Right ventricle myocardium superior (tissue), 1 donor: ENCODE measurements at regions not wholly inside any gene's neighbourhood (a gene's known extent, or its start where the extent isn't known, plus 50 kb on each side); places are given as distances from the start of the nearest gene placed in this dataset.

Experiments used
- ATAC-seq: fragments of 200-7000 bp; cut with Tn5 transposase; one replicate; pipeline ENCODE4 v1.9.1; 2020; ENCODE audit warnings: mild to moderate bottlenecking; ENCODE audit not compliant: poor library complexity
- DNase-seq: peaks from one replicate; pipeline ENCODE4 v3.0.0-alpha.2; 2020
- intact Hi-C: fragments of 100-400 bp; cut with DNase I; formaldehyde crosslinking; loops from one replicate; pipeline ENCODE4 v1.11.2; 2022
- donor health status: DM: no; HTN: yes; CAD: no; lungs with severe emphysema.

DNA sequence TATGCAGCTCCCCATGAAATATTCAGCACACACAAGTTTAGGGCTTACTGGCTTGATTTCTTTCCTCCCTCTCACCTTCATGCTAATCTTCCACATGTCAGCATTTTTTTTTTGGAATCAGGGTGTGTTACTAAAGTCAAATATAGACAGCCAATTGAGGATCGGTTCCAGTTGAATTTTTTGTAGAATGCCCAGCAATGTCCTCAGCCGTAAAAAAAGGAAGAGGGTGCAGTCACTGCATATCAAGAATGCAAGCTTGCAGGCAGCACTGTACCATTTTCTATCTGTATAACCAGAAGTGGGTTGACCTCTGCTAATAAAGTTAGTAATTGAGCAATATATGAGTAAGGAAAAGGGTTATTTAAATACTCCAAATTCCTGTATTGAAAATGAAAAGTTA is 51.4 kb upstream of the CHMP2B start:
- no peak for ATAC-seq
- intact Hi-C loops, result no loop called here
- no peak for DNase-seq

DNA sequence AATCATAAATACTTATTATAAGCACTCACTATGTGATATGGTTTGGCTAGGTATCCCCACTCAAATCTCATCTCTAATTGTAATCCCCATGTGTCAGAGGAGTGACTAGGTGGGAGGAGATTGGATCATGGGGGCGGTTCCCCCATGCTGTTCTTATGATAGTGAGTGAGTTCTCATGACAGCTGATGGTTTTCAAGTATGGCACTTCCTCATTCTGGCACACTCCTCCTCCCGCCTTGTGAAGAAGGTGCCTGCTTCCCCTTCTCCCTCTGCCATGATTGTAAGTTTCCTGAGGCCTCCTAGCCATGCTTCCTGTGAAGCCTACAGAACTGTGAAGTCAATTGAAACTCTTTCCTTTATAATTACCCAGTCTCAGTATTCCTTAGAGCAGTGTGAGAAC is 53.3 kb upstream of the CHMP2B start:
- intact Hi-C loops, result no loop called here

DNA sequence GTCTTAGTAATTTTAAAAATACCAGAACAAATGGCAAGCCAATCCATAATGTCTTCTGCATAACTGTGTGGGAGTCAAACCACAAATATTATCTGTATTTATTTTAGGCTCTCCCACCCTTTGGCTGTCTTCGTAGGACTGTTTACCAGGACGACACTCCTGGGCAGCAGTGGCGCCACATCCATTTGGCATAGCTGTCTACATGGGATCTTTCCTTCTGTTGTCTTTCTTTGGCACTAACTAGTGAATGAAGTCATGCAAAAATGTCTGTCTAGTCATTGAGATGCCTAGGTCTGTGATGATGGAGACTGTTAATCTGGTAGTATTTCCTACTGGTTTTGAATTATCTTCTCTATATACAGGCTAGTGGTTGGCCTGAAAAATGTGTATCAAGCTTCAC is 54.0 kb upstream of the CHMP2B start:
- intact Hi-C loops, result no loop called here
- ATAC-seq (no peak), DNase-seq (no peak)

More for the DNA sequence above, 53.3 kb upstream of the CHMP2B start:
- ATAC-seq (no peak), DNase-seq (no peak)

DNA sequence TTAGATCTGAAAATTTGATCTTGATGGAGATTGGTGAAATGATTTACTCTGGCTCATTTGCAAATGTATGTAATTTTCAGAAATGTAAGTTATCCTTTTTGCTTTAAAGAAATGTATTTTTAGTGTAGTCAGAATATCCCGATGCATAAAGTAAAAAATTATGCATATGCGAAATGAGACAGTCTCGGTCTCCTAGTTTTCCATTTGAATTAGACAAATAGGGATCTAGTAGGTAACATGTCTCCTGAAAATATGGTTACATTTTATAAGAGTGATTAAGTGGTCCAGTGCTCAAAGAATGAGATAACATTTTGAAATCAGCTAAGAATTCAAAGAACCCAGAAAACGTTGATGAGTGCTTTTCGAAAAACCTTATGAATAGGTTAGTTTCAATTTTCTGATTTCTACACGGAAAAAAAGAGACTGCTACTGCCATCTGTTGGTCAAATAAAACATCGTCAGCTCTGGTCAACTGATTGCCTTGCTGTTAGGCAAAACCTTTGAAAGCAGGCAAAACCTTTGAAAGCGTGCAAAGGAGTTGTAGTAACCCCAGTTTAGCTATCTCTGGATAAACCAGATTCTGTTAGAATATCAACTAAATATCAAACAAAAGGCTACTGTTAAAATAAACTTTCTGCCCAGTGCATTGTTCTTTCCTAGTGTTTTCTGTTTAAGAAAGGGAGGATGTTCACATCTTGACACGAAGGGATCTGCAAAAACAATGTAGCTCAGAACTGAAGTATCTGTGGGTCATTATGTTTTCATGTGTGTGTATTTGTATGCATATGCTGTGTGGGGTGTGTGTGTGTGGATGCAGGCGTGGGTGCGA is 59.3 kb upstream of the CHMP2B start:
- intact Hi-C loops, result loop anchor here (5.0 kb wide), 1 partner anchor 396 kb away; no protein-coding TSS in a partner anchor
- DNase-seq (no peak), ATAC-seq (no peak)

DNA sequence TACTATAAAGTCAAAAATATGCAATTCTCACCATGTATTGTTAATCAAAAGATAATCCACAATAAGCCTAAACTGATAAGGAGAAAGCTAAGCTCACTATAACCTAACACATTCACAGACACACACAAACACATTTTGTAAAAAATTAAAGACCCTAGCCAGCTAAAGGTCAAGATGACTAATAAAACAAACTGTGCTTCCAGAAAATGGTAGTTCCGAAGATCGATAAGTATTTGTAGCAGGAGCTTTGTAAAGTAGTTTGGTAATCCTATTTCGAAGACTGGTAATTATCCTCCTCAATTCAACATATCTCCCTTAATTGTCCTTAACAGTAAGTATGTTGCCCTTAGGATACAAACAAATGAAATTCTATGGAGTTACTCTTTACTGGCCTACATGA is 62.9 kb upstream of the CHMP2B start:
- intact Hi-C loops, result no loop called here
- no peak for DNase-seq
- ATAC-seq, result no peak

DNA sequence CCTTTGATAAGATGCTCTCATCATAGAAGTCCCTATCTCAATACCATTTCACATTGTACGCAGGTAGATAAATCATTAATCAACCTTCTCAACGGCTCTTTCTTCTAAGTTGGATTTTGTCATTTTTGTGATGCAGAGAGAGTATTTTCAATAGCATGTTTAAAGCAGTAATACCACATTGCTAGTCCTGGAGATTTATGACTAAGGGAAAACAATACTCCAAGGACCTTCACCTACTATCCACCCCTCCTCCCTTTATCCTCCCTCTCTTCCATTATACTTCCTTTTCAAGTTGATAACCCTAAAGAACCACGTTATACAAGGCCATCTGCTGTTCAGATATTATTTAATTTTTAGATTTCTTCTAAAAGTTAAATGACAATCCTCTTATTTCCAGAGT is 65.3 kb upstream of the CHMP2B start:
- intact Hi-C loops, result no loop called here
- DNase-seq, result no peak
- ATAC-seq, result no peak

DNA sequence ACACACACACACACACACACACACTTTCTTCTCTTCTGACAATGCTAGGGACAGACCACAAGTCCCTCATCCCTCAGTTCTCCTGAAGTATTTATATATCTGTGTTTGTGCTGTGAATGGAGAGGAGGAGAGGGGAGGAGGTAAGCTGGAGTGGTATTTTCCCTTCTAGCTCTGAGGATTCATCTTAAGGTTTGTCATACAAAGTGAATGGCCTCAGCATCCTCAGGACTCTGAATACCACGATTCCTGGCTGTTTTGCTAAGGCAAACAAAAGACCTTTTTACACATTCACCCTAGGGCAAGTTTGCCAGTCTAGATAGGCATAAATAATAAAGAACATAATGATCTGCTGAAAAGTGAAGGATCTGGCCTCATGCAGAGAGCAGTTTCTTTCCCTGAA is 65.7 kb upstream of the CHMP2B start:
- ATAC-seq (no peak), DNase-seq (no peak)
- intact Hi-C loops, result no loop called here

DNA sequence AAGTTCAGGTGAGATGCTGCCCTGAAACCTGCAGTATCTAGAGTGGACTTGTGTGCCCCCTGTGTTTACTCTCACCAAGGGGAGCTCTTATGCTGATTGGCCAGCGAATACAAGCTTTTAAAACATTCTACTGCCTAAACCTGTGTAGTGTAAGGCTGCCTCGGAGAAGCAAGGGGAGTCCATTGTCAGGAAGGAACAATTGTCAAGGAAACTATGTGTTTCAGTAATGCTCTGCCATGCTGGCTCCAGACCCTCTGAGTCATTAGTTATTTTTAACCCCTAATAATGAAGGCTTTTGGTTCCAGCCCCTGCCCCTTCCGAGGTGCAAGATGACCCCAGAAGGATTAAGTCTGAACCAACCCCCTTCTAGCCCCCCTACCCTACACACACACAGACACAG is 66.1 kb upstream of the CHMP2B start:
- DNase-seq (no peak), ATAC-seq (no peak)
- intact Hi-C loops, result no loop called here

DNA sequence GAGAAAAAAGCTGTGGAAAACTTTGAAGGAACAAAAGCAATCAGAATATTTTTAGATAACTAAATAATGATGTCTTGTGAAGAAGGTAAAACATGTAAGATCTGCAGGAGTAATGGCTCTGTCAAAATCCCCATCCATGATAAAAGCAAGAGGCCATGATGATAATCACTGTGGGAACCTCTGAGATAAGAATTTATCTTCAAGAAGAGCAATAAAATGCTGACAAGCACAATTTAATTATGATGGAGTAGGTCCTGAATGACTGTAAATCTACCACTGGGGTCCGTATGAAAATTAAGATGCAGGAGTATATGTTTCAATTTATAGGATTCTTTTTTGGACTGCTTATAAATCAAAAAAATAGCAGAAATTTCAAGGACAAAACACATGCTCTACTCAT is 68.3 kb upstream of the CHMP2B start:
- intact Hi-C loops, result no loop called here
- ATAC-seq, result no peak

DNA sequence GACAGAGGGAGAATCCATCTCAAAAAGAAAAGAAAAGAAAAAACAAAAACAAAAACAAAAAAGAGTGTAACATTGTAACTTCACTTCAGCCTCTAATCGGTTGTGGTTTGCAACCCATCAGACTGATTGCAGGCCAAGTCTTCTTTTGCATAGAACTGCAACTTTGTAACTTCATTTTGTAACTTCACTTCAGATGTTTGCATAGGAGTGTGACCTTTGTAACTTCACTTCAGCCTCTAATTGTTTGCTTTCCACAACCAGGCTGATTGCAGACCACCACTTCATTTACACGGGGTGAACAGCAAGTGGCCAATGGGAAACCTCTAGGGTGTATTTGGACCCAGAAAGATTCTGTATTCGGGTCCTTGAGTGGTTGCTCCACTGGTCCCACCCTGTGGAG is 79.1 kb upstream of the CHMP2B start:
- intact Hi-C loops, result no loop called here

More for the DNA sequence above, 68.3 kb upstream of the CHMP2B start:
- DNase-seq, result no peak

DNA sequence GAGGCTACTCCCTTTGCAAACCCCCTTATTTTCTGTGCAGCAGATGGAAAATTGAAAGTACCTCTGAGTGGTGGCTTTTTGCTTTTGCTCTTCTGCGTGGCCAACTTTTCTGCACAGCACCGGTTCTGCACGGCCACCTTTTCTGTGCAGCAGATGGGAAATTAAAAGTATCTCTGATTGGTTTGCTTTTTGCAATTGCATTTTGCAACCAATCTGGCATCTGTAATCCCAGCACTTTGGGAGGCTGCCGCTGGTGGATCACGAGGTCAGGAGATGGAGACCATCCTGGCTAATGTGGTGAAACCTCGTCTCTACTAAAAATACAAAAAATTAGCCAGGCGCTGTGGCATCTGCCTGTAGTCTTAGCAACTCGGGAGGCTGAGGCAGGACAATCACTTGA is 79.5 kb upstream of the CHMP2B start:
- DNase-seq (no peak), ATAC-seq (no peak)
- intact Hi-C loops, result no loop called here

More for the DNA sequence above, 79.1 kb upstream of the CHMP2B start:
- no peak for DNase-seq
- no peak for ATAC-seq

DNA sequence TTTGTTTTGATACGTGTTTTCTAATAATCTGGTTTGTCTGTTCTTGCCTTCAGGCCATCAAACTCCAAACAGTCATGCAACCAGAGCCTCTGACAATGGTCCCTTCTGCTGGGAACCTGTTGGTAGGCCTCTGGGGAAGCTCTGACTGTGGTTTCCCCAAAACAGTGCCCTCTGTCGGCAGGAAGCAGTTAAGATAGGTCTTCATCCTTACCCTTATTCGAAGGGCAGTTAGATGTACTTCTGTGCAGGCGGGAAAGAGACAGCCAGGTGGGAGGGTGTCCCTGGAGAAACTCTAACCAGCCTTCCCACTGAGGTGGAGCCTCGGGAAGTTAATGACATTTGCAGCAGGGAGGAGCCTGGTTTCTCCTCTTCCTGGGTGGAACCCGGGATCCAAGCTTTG is 81.6 kb upstream of the CHMP2B start:
- DNase-seq, result no peak
- no peak for ATAC-seq
- intact Hi-C loops, result no loop called here

DNA sequence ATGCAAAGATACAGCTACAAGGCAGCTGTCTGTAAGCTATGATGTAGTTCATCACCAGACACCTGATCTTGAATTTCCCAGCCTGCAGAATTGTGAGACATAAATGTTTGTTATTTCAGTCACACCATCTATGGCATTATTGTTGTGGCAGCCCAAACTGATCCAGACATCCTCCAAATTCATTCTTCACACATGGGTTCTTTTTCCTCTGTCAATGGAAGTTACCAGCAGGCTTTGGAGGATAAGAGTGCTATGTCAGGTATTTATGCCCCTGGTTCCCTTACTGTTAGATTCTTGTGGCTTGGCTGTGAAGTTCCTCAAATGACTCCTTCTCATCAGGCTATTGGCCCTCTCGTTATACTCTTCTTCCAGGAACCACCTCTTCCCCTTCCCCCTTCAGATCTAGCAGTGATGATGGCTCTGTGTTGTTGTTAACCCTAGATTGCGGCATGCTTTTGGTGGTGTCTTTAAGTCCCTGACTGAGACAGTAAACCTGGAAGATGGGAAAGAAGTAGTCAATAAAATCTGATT is 91.0 kb upstream of the CHMP2B start:
- no peak for ATAC-seq
- DNase-seq, result no peak
- intact Hi-C loops, result no loop called here

DNA sequence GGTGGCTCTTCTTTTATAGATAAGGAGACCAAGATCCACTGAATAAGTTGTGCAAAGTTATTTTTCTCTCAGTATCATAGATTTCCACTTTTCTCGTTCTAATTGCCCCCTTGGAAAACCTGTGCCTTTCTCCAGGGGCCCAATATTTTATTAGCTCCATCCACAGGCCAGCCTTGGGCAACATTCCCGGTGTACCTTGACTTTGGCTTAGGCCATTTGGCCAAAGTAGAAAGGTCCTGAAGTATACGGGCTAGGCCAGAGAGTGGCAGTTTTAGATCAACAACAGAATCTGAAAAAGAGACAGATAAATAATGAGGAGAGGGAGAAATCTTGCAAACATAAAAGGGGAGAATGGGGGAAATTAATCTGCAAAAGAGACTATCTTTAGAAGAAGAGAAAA is 91.7 kb upstream of the CHMP2B start:
- DNase-seq (no peak), ATAC-seq (no peak)
- intact Hi-C loops, result no loop called here

DNA sequence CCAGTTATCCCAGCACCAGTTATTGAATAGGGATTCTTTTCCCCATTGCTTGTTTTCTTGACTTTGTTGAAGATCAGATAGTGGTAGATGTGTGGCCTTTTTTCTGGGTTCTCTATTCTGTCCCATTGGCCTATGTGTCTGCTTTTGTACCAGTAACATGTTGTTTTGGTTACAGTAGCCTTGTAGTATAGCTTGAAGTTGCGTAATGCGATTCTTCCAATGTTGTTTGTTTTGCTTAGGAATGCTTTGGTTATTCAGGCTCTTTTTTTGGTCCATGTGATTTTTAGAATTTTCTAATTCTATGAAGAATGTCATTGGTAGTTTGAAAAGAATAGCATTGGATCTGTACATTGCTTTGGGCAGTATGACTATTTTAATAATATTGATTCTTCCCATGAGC is 94.3 kb upstream of the CHMP2B start:
- intact Hi-C loops, result no loop called here
- DNase-seq (no peak), ATAC-seq (no peak)

DNA sequence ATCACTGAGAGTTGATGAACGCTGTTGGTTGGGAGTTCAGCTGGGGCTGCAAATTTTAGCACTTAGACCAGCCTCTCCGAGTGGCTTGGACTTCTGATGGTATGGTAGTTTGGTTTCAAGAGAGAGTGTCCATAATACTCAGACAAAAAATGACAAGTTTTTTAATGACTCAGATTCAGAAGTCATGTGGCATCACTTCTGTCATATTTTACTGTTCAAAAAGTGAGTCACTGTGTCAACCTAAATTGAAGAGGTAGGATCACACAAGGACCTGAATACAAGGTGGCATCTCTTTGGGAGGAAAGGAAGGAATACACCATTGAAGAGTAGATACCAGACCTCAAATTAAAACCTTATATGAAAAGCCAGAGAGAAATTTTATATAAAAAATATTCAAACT is 99.1 kb upstream of the CHMP2B start:
- ATAC-seq (no peak), DNase-seq (no peak)
- intact Hi-C loops, result no loop called here

DNA sequence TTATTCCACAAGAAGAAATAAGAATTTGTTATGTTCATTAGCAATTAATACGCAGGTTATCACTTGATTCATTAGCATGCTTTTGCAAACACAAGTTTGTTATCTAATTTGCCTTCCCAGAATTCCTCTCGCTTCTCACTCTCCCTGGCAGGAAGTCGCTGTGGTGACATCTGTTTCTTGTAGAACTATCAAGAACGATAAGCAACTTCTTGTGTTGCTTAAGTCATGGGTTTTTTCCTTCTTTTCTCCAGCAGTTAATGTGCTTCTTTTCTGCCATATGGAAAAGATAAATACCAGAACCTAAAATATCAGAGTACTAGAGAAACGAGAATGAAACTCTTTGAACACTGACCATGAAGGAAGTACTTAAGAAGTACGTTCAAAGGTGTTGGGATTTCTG is 99.8 kb upstream of the CHMP2B start:
- DNase-seq (no peak), ATAC-seq (no peak)
- intact Hi-C loops, result no loop called here

DNA sequence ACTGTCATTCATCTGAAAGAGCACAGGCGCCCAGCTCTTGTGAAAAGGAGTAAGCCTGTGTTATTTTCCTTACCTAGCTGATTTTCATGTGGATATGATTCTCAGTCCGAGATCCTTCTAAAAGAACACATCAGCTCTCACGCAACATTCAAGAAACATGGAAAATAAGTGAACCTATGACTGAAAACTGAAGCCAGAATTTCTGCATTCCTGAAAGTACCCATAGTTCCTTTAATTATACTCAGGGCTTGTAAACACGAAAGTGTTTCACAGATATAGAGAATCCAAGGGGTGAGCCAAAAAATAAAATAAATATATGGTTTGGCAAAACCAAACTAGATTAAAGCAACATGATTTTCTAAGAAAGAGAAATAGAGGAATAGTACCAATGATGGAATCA is 100.8 kb upstream of the CHMP2B start:
- no peak for ATAC-seq
- intact Hi-C loops, result no loop called here

DNA sequence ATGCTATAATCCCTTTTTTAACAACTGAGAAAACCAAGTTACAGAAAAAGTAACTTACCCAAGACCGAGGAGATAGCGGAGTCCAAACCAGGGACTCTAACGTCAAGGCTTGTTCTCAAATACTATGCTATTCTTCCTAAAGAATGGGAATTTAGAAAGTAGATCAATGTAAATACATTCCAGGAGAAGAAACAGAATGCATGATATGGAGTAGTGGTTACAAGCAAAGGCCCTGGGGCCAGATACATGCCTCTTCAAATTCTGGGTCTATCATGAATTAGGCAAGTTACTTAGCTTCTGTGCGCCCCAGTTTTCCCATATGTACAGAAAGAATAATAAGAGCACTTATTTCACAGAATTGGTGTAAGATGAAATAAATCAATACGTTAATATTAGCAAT is 102.0 kb upstream of the CHMP2B start:
- ATAC-seq (no peak), DNase-seq (no peak)
- intact Hi-C loops, result no loop called here

More for the DNA sequence above, 100.8 kb upstream of the CHMP2B start:
- no peak for DNase-seq

DNA sequence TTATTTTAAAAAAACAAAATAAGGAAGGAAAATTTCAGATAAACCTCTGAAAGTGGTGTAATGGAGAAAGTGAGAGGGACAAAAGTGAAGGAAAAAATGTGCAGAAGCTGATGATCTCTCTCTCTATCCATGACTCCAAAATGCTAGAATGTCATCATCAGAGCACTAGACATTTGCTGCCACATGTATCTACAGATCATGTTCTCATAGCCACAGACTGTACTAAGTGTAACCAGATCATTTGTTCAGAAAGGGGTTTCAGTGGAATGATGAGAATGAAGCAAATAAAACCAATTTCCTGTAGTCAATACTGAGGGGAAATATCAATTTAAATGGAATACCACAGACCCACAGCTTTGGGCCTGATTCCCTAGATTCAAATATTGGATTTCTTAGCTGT is 104.3 kb upstream of the CHMP2B start:
- ATAC-seq (no peak), DNase-seq (no peak)
- intact Hi-C loops, result no loop called here

DNA sequence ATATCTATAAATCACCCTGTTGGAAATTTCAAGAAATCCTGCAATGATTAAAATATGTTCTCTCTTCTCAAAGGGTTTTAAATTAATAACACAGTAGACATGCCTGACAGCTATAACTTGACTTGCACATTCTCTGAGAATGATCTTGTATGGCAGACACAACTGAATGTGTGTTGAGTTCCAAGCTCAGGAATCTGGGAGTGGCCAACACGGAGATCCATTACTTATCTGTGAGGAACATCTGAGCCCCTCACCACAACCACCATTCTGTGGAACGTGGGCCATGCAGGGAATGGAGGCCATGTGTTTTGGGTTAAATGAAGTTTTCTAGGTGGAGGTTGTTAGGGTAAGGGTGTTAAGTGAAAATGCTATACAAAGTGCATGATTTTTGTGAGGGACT is 105.3 kb upstream of the CHMP2B start:
- ATAC-seq (no peak), DNase-seq (no peak)
- intact Hi-C loops, result no loop called here
